ENCODE measurements at regions not wholly inside any gene's neighbourhood (a gene's known extent, or its start where the extent isn't known, plus 50 kb on each side); places are given as distances from the start of the nearest gene placed in this dataset.

- no peak for TF ChIP-seq SUZ12 (IDR thresholded peaks at IDR 0.05; ENCODE audit: low read length)
- no peak for TF ChIP-seq TEAD4 (IDR thresholded peaks at IDR 0.05; ENCODE audit: low read depth, low read length)
- TF ChIP-seq, protein P1, sequence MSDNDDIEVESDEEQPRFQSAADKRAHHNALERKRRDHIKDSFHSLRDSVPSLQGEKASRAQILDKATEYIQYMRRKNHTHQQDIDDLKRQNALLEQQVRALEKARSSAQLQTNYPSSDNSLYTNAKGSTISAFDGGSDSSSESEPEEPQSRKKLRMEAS (IDR thresholded peaks at IDR 0.05): no peak
- no peak for TF ChIP-seq KDM4A (IDR thresholded peaks at IDR 0.05; ENCODE audit: low read depth, low read length, severe bottlenecking)
Measured at GRCh38 chr11:19502691-19503253, 209.9 kb upstream of the NAV2 start (continued).
